Astrocyte of the spinal cord (primary cell): ENCODE measurements at regions not wholly inside any gene's neighbourhood (a gene's known extent, or its start where the extent isn't known, plus 50 kb on each side); places are given as distances from the start of the nearest gene placed in this dataset.

Source experiments
- DNase-seq: peaks from one replicate; pipeline ENCODE4 v3.0.0; 2011; ENCODE audit warnings: low read depth, low spot score
- H3K4me3 ChIP-seq: 2 replicates; pipeline ENCODE4 v1.5.1; 2011; ENCODE audit warnings: low read depth, mild to moderate bottlenecking, low read length, moderate library complexity
- CTCF ChIP-seq: IDR thresholded peaks from 2 replicates; pipeline ENCODE4 v1.5.1; 2012; ENCODE audit warnings: low read depth, mild to moderate bottlenecking, low read length, inconsistent platforms
- in situ Hi-C: cut with HindIII; loops from 2 replicates; pipeline ENCODE4 v1.10.0; 2017; ENCODE audit warnings: low sequenced_read_pairs

GRCh38 chr9:25613709-25614108 is 64.5 kb downstream of the TUSC1 start:
- DNase-seq = no peak
- H3K4me3 ChIP-seq = no peak overlapping the region
- in situ Hi-C loops = no loop called here

GRCh38 chr9:25603106-25603505 is 75.1 kb downstream of the TUSC1 start:
- in situ Hi-C loops = no loop called here
- no peak overlapping the region for H3K4me3 ChIP-seq
- no peak for TF ChIP-seq CTCF
- DNase-seq = no peak

More at GRCh38 chr9:25613709-25614108, 64.5 kb downstream of the TUSC1 start:
- TF ChIP-seq CTCF = no peak

GRCh38 chr9:25602400-25603044 is 75.7 kb downstream of the TUSC1 start:
- H3K4me3 ChIP-seq = no peak overlapping the region
- in situ Hi-C loops = no loop called here
- TF ChIP-seq CTCF = no peak
- DNase-seq = no peak

GRCh38 chr9:25600501-25600900 is 77.7 kb downstream of the TUSC1 start:
- in situ Hi-C loops = no loop called here
- no peak overlapping the region for H3K4me3 ChIP-seq
- no peak for TF ChIP-seq CTCF
- DNase-seq = no peak

- no peak overlapping the region for H3K4me3 ChIP-seq
- no peak for TF ChIP-seq CTCF
- in situ Hi-C loops = no loop called here
- no peak for DNase-seq
Measured at GRCh38 chr9:25584611-25585010, 93.6 kb downstream of the TUSC1 start.

GRCh38 chr9:25573281-25573680 is 105.0 kb downstream of the TUSC1 start:
- no peak for DNase-seq
- H3K4me3 ChIP-seq = no peak overlapping the region
- in situ Hi-C loops = no loop called here
- TF ChIP-seq CTCF = no peak
